Glomerular endothelial cell (primary cell): ENCODE measurements at regions not wholly inside any gene's neighbourhood (a gene's known extent, or its start where the extent isn't known, plus 50 kb on each side); places are given as distances from the start of the nearest gene placed in this dataset.

ENCODE experiments used
- DNase-seq: peaks from one replicate; pipeline ENCODE4 v3.0.0-alpha.2; 2011; ENCODE audit warnings: low read depth, low spot score; ENCODE audit errors: extremely low read depth

GRCh38 chrX:40459571-40460158 lies 121.1 kb upstream of the ATP6AP2 start:
- no peak for DNase-seq

GRCh38 chrX:40457406-40457805 lies 123.4 kb upstream of the ATP6AP2 start:
- no peak for DNase-seq

GRCh38 chrX:40452031-40452430 lies 128.7 kb upstream of the ATP6AP2 start:
- DNase-seq, result no peak

GRCh38 chrX:40449956-40450706 lies 130.6 kb upstream of the ATP6AP2 start:
- DNase-seq, result no peak

GRCh38 chrX:40449396-40449795 lies 131.4 kb upstream of the ATP6AP2 start:
- no peak for DNase-seq

- no peak for DNase-seq
These were observed 132.0 kb upstream of the ATP6AP2 start for GRCh38 chrX:40448793-40449192.

- no peak for DNase-seq
These were observed 133.8 kb upstream of the ATP6AP2 start for GRCh38 chrX:40446921-40447320.

- no peak for DNase-seq
These were observed 135.1 kb upstream of the ATP6AP2 start for GRCh38 chrX:40445691-40446090.

- no peak for DNase-seq
These were observed 135.8 kb upstream of the ATP6AP2 start for GRCh38 chrX:40444798-40445496.

- no peak for DNase-seq
These were observed 136.6 kb upstream of the ATP6AP2 start for GRCh38 chrX:40444133-40444532.

GRCh38 chrX:40440866-40441265 lies 139.9 kb upstream of the ATP6AP2 start:
- DNase-seq, result no peak

- DNase-seq, result no peak
These were observed 140.9 kb upstream of the ATP6AP2 start for GRCh38 chrX:40439625-40440532.

- DNase-seq, result no peak
These were observed 143.4 kb upstream of the ATP6AP2 start for GRCh38 chrX:40437348-40437747.

GRCh38 chrX:40434947-40435346 lies 145.8 kb upstream of the ATP6AP2 start:
- DNase-seq, result no peak

- no peak for DNase-seq
These were observed 146.3 kb upstream of the ATP6AP2 start for GRCh38 chrX:40434443-40434842.

GRCh38 chrX:40433160-40433559 lies 147.6 kb upstream of the ATP6AP2 start:
- DNase-seq, result no peak

GRCh38 chrX:40424259-40424658 lies 156.5 kb upstream of the ATP6AP2 start:
- no peak for DNase-seq

- DNase-seq, result no peak
These were observed 157.5 kb upstream of the ATP6AP2 start for GRCh38 chrX:40423299-40423698.

- DNase-seq, result no peak
These were observed 158.7 kb upstream of the ATP6AP2 start for GRCh38 chrX:40422021-40422420.

- DNase-seq, result no peak
These were observed 159.7 kb upstream of the ATP6AP2 start for GRCh38 chrX:40420899-40421729.
